GM18502 (cell line): ENCODE measurements at regions not wholly inside any gene's neighbourhood (a gene's known extent, or its start where the extent isn't known, plus 50 kb on each side); places are given as distances from the start of the nearest gene placed in this dataset.
"Not testable (repeated sequence)": the region's sequence is repeated elsewhere in the genome, so short reads cannot be mapped to it uniquely, and the experiment has no call there.

Experiments used
- ATAC-seq: cut with Tn5 transposase; IDR thresholded peaks from one replicate; pipeline ENCODE4 v1.9.1; 2021; ENCODE audit warnings: mild to moderate bottlenecking; ENCODE audit not compliant: unreplicated experiment, poor library complexity

DNA sequence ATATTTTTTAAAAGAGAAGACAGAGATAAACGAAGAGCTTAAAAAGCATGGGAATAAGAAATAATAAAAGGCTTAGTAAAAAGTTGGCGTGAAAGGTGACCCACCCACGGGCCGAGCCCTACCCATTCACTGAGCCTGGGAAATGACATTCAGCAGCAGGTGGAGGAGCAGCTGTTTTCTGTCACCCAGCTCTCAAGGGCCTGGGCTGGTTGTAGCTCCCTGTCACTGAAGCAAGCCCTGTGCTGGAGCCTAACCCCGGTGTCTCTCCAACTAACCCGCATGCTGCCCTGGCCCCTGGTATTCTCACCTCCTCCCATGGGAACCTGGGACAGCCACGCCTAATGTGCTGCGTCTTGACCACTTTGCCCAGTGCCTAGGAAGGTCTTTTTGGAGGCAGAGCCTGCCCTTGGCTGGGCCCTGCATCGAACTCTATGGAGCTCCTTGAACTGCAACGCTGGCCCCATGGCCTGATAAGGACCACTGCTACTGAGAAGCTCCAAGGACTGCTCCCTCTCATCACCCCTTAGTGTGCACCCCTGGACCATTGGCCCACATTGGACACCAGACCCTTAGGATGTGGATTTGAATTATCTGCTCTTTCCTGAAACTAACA is 68.8 kb upstream of the IYD start:
- ATAC-seq, result no peak

DNA sequence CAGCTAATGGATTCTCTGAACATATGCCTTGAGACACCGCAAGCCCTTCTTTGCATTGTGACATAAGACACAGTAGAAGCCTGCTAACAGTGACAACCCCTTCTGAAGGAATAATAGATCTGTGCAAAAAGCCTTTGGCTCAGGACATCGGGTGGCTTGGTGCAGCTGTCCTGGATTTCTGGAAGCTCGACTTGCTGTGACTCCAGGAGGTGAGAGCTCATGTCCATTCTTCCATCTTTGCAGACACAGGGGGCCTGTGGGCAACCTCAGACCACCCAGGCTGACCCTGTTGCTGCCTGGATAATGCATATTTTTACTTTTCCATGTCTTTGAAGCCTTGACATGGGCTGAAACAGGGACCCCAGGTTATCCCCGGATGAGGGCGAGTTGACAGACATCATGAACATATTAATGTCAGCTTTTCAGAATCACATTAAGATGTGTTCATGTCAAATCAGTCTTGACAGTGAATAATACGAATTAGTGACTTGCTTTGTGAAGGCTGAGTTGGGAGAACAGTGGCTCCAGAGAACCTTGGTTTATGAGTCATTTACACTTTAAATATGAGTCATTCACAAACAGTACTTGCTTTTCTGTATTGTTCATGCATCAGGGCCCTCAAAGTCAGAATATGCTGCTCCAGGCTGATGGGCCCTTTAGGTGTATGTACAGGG is 66.8 kb upstream of the IYD start:
- peak; percentile 89 for ATAC-seq

DNA sequence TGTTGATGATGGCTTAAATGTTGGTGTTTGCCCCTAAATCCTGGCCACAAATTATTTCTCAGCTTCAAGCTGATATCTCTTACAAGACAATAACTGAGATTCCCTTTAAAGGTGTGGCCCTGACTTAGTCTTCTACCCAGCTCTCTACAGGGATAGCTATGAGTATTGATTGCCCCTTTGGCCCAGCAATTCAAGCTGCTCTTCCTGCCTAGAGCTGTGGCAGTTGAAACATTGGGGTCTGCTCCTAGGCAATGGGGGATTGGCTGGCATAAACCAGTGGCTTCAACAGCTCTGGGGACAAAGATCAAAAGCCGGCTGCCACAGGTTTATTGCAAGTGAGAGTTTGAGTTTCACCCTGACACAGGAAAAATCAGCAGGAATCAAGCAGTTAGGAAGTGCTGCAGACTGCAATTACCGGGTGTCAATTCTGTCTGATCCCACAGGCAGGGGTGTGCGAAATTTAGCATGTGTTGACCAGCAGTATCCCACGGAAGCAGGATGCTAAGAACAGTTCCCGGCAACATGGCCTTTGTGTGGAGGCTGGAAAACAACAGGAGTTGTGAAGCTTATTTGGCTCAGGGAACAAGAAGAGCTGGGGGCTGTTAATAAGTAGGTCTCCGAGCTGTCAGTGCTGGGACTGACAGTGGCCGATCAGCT is 66.2 kb upstream of the IYD start:
- ATAC-seq, result peak; percentile 28

DNA sequence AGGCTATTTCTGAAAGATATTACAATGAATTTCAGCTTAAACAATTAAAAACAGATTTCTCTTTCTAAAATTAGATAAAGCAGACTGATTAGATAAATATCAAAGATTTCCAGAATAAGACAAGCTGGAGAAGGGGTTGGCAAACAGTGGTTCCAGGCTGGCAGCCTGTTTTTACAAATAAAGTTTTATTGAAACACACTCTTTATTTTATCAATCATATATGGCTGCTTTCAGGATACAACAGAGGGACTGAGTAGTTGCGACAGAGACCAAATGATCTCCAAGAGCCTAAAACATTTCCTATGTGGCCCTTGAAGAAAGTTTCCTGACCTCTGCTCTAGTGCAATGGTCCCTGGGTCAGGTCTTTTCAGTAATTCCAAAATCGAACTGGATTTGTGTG is 65.6 kb upstream of the IYD start:
- ATAC-seq, result no peak

DNA sequence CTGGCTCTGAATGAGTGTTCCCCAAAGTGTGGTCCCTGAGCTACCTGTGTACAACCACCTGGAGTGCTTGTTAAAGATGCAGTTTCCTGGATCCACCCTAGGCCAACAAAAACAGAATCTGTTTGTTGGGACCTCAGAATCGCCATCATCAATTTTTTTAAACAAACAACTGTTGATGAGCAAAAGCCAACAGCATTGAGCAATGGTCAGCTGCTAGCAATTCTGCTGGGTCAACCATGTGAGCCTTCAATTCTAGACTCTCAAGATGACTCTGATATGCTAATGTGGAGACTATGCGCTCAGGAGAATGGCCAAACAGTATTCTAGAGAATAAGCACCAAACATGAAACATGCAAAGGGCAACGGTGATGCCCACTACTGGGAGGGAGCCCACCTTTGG is 64.4 kb upstream of the IYD start:
- ATAC-seq, result no peak

DNA sequence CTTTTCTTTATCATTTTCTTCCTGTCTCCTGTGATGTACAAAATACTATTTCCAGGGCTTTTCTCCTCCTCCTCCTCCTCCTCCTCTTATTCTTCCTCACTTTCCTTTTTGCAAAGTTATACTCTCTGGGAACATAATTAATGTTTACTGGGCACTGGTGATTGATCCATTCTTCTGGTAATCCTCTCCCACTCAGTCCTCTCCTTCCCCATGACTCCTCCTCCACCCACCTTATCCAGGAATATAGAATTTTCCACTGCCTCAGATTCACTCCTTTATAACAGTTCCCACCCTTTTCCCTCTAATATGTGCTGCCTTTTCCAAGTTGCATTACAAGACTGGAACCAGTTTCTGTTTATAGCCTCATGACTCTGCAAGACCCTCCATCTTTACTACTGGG is 62.5 kb upstream of the IYD start:
- no peak for ATAC-seq

DNA sequence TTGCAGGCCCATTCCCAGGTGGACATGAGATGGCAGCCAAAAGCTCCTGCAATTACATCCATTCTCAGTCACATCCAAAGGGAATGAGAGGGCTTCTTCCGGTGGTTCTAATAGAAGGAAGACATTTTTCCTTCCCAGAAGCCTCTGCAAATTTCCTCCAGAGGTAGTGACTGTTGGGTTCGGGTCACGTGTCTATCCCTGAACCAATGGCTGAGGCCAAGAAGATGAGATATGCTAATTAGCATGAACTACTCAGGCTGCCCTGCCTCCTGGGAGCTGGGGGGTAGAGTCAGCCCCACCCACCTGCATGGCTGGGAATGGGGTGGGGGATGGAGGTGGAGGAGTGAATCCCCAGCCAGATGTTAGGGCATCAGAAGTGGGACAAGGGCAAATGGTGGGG is 61.3 kb upstream of the IYD start:
- ATAC-seq, result no peak

DNA sequence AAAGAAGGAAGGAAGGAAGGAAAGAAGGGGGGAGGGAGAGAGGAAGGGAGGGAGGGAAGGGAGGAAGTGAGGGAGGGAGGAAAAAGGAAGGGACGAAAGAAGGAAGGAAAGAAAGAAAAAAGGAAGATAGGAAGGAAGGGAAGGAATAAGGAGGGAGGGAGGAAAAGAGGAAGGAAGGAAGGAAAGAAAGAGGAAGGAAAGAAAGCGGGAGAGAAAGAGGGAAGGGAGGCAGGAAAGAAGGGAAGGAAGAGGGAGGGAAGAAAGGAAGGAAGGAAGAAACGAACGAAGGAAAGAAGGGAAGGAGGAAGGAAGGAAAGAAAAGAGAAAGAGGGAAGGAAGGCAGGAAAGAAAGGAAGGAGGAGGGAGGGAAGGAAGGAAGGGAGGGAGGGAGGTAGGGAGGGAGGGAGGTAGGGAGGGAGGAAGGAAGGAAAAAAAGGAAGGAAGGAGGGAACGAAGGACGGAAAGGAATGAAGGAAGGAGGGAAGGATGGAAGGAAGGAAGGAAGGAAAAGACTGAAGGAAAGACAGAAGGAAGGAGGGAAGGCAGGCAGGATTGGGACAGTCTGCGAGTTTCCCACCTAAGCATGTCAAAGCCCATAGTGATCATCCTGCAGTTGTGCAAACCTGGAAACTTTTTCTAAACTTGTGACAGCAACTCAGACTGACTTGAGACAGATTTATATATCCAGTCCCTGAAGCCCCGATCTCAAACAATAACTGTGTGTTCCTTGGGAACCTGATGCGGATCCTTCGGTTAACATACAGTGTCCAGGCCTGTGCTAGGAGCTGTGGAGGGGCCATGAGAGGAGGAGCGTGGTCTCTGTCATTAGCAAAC is 59.8 kb upstream of the IYD start:
- ATAC-seq, result no peak

DNA sequence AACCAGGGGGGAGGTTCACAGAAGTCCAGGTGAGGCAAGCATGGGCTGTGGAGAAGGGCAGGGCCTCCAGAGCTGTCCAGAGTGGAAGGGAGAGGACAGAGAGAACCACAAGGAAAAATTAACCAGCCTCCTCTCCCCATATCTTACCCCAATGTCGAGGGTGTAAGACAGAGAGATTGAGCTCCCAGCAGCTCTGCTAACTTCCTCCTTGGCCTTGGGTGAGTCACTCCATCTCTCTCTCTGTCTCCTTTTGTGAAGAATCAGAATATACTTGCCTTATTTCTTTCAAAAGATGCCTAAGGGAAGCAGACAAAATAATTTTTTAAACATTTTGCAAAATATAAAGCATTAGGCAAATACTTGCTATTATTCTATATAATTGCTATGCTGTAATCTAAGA is 58.3 kb upstream of the IYD start:
- no peak for ATAC-seq

DNA sequence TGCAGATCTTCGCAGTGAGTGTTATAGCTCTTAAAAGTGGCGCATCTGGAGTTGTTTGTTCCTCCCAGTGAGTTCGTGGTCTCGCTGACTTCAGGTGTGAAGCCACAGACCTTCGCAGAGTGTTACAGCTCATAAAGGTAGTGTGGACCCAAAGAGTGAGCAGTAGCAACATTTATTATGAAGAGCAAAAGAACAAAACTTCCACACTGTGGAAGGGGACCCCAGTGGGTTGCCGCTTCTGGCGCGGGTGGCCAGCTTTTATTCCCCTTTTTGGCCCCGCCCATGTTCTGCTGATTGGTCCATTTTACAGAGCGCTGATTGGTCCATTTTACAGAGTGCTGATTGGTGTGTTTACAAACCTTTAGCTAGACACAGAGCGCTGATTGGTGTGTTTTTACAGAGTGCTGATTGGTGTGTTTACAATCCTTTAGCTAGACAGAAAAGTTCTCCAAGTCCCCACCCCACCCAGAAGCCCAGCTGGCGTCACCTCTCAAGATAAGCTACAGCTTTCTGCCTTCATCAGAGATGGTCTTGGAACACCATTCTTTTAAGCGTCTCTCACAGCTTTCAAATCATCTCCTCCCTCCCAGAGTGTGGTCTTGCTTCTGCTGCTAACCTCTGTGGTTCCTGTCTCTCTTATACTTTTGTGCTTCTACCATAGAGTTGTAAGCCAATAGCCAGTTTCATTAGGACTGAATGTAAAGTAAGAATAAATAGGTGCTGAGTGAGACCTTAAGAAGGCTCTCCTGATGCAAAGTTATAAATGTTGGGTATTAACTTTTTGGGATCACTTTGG is 57.5 kb upstream of the IYD start:
- not testable (repeated sequence) for ATAC-seq

DNA sequence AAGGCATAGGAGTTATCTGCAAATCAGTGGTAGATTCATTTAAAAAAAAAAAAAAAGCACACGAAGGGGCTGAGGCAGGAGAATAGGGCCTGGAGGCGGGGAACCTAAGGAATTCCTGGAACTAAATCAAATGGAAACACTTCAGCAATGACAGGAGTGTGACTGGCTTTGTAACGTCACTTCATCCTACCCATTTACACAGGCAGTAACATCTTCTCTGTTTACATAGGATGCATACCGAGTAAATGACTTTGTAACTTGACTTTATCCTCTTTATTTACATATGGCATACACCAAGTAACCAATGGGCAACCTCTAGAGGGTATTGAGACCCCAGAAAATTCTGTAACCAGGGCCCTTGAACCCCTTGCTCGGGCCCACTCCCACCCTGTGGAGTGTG is 56.4 kb upstream of the IYD start:
- ATAC-seq, result no peak

DNA sequence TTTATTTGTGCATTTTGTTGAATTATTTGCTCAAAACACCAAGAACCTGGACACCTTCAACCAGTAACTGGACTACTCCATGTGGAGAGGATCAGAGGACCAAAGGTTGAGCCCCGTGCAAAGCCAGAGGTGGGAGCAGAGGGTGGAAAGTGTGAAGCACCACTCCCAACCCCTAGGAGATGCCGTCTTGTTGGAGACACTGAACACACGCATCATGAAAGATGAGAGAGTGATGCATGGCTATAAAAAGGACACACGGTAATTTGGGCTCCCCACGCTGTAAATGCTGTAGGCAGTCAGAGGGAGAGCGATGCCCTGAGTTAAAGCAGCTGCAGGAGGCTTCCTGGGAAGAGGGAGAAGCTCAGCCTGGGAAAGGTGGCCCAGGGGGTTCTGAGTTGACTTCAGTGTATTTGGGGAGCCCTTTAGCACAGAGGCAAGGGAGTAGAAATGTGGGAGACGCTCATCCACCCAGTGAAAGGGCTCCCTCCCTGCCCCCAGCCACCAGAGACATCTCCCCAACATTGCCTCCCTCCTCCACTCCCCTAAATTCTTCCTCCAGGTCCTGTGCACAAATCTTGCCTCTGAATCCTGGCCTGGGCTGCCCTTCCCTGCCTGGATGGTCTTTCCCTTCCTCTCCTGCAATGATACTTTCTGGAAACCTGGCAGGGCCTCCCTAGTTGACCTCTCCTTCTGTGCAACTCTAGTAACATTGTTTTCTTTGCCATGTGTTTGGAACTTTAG is 55.8 kb upstream of the IYD start:
- ATAC-seq, result no peak

DNA sequence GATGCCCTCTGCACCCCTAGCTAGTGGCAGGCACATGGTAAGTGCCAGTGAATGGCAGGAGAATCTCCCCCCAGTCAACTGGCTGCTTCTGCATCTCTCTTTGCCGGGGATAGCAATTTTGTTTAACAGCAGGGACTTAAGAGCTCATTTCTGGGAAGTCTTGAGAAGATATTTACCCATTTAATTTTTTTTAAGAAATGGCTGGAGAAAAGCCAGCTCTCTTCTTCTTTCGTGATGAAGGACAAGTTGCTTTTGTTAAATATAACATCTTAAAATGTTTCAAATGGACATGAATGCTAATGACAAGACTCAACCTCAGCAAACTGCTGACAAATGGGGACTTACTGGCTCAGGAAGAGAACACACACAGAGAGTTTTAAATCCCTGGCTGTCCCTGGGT is 55.0 kb upstream of the IYD start:
- ATAC-seq, result no peak

DNA sequence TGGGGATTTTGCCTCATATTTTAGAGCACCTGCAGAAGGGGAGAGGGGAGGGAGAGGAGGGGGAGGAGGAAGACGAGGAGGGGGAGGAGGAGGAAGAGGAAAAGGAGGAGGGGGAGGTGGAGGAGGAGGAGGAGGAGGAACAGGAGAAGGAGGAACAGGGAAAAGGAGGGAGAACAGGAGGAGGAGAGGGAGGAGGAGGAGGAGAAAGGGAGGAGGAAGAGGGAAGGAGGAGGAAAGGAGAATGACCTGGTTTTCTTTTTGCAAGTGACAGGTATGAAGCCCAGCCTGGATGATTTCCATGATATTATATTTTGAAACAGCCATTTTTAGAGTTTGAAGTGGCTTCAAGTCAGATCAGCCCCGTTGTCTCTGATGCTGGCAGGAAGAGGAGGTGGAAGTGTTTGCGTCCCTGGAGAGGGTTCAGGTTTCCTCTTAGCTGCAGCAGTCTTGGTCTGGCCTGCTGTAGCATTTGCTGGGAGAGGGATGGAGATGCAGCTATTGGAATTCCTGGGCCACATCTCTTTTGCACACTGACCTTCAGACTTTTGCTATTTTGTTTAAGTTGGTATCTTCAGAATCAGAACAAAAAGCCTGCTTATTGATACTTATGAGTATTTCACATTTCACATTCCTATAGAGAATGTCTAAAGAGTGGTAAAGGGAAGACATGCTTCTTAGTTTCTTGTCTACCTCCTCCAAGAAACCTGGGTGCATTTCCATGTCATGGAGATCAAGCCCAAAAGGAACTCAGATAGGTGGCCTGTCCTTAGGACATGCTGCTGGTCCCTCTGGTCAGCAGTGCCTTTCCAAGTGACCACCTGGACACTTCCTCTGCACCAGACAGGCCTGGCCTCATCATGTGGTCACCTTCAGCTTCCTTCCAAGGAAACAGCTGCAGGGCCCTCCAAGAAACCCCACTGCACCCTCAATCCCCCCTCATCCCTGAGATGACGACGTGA is 54.3 kb upstream of the IYD start:
- no peak for ATAC-seq

DNA sequence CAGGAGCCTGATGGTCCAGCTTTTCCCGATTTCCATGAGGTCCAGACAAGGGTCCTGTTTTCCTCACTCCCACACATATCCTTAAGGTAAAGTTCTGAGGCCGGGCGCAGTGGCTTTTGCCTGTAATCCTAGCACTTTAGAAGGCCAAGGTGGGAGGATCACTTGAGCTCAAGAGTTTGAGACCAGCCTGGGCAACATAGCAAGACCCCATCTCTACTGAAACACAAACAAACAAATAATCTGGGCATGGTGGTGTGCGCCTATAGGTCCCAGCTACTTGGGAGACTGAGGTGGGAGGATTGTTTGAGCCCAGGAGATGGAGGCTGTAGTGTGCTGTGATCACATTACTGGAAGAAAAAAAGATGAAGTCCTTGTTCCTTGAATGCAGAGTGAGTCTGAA is 53.2 kb upstream of the IYD start:
- no peak for ATAC-seq

DNA sequence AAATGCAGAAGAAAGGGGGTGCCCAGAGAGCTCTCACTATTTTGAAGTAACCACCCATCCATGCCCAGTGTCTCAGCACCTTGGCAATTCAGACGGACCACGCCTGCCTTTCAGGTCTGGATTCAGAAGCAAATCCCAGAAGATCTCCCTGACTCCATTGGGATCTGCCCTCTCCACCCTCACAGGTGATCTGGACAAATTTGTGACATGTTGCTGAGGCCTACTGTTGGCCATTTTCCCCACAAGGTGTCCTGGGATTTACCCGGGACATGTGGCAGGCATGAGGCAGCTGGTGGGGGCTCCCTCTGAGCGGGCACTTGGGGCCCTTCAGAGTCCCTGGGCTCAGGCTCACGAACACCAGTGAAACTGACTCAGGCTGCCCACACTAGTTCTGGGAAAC is 51.9 kb upstream of the IYD start:
- ATAC-seq, result no peak
